Stimulated activated naive B cell treated with anti-CD40 and anti-IgM and Interleukin-4, amounts not matched to agents 10 μg/mL and 1 μg/mL and 100 μg/mL, for 72 hours (primary cell): ENCODE measurements at regions not wholly inside any gene's neighbourhood (a gene's known extent, or its start where the extent isn't known, plus 50 kb on each side); places are given as distances from the start of the nearest gene placed in this dataset.
A peak's percentile ranks its signal among the peaks of the same experiment; 100 is the strongest.
"Not testable (repeated sequence)": the region's sequence is repeated elsewhere in the genome, so short reads cannot be mapped to it uniquely, and the experiment has no call there.

ENCODE experiments used
- ATAC-seq, 2 donors: fragments of 150-1000 bp; cut with Tn5 transposase; replicated peaks; 2 replicates each; pipeline ENCODE4 v1.10.0; 2021; ENCODE audit warnings: moderate library complexity in 1 of 2
- DNase-seq: peaks from one replicate; pipeline ENCODE4 v3.0.0; 2021
- H3K27ac Mint-ChIP-seq: one replicate; pipeline ENCODE4 v1.8.0; 2022; ENCODE audit warnings: mild to moderate bottlenecking, mixed read lengths
- H3K27me3 Mint-ChIP-seq, 2 donors: one replicate each; pipeline ENCODE4 v1.8.0; 2022; ENCODE audit warnings: mixed read lengths in 2 of 2
- H3K36me3 Mint-ChIP-seq, 2 donors: one replicate each; pipeline ENCODE4 v1.8.0; 2022; ENCODE audit warnings: mixed read lengths in 2 of 2, mild to moderate bottlenecking in 1 of 2
- H3K4me1 Mint-ChIP-seq, 2 donors: one replicate each; pipeline ENCODE4 v1.8.0; 2022; ENCODE audit warnings: mixed read lengths in 2 of 2, mild to moderate bottlenecking in 1 of 2
- H3K4me3 Mint-ChIP-seq, 2 donors: one replicate each; pipeline ENCODE4 v1.8.0; 2022; ENCODE audit warnings: mild to moderate bottlenecking in 2 of 2, mixed read lengths in 2 of 2, moderate library complexity in 1 of 2
- H3K9me3 Mint-ChIP-seq, 2 donors: one replicate each; pipeline ENCODE4 v1.8.0; 2022; ENCODE audit warnings: mixed read lengths in 2 of 2, mild to moderate bottlenecking in 1 of 2

GRCh38 chr1:204760350-204760749 is 74.8 kb upstream of the LRRN2 start:
- no peaks in the 10 kb centered on the region for H3K36me3 Mint-ChIP-seq
- DNase-seq (no peak), ATAC-seq (no peak)
- peaks cover 19 to 25% of the 10 kb centered on the region in 2 donors for H3K27me3 Mint-ChIP-seq
- peaks cover 3 to 4% of the 10 kb centered on the region in 2 donors for H3K9me3 Mint-ChIP-seq
- no peak overlapping the region for H3K4me3 Mint-ChIP-seq
- H3K27ac Mint-ChIP-seq: peak overlapping the region; percentile 2
- H3K4me1 Mint-ChIP-seq: peaks cover 8 to 9% of the 10 kb centered on the region in 2 donors

- H3K36me3 Mint-ChIP-seq: no peaks in the 10 kb centered on the region
- ATAC-seq (no peak), DNase-seq (no peak)
- H3K4me1 Mint-ChIP-seq: peaks cover 8 to 9% of the 10 kb centered on the region in 2 donors
- peaks cover 22 to 25% of the 10 kb centered on the region in 2 donors for H3K27me3 Mint-ChIP-seq
- H3K4me3 Mint-ChIP-seq: no peak overlapping the region
- H3K27ac Mint-ChIP-seq: no peak overlapping the region
- peaks cover 3 to 4% of the 10 kb centered on the region in 2 donors for H3K9me3 Mint-ChIP-seq
Measured at GRCh38 chr1:204760757-204761156, 75.2 kb upstream of the LRRN2 start.

GRCh38 chr1:204763773-204764427 is 78.4 kb upstream of the LRRN2 start:
- DNase-seq: peak; percentile 77
- peaks cover 8 to 9% of the 10 kb centered on the region in 2 donors for H3K4me1 Mint-ChIP-seq
- ATAC-seq: peak; percentile 97 to 99
- H3K36me3 Mint-ChIP-seq: no peaks in the 10 kb centered on the region
- peaks cover 37 to 41% of the 10 kb centered on the region in 2 donors for H3K27me3 Mint-ChIP-seq
- peak overlapping the region; percentile 2 to 54 for H3K4me3 Mint-ChIP-seq
- peaks cover 3 to 4% of the 10 kb centered on the region in 2 donors for H3K9me3 Mint-ChIP-seq
- peak overlapping the region; percentile 61 for H3K27ac Mint-ChIP-seq

- peaks cover 53 to 60% of the 10 kb centered on the region in 2 donors for H3K27me3 Mint-ChIP-seq
- no peak overlapping the region for H3K27ac Mint-ChIP-seq
Measured at GRCh38 chr1:204769997-204770396, 84.5 kb upstream of the LRRN2 start.

GRCh38 chr1:204771358-204771757 is 85.8 kb upstream of the LRRN2 start:
- no peak overlapping the region for H3K4me3 Mint-ChIP-seq
- peaks cover 53 to 67% of the 10 kb centered on the region in 2 donors for H3K27me3 Mint-ChIP-seq
- no peaks in the 10 kb centered on the region for H3K4me1 Mint-ChIP-seq
- ATAC-seq: no peak
- H3K36me3 Mint-ChIP-seq: no peaks in the 10 kb centered on the region
- no peak overlapping the region for H3K27ac Mint-ChIP-seq
- DNase-seq: no peak
- H3K9me3 Mint-ChIP-seq: no peaks in the 10 kb centered on the region

More at GRCh38 chr1:204769997-204770396, 84.5 kb upstream of the LRRN2 start:
- ATAC-seq (no peak), DNase-seq (no peak)
- H3K4me3 Mint-ChIP-seq: no peak overlapping the region
- H3K4me1 Mint-ChIP-seq: no peaks in the 10 kb centered on the region
- H3K36me3 Mint-ChIP-seq: no peaks in the 10 kb centered on the region
- no peaks in the 10 kb centered on the region for H3K9me3 Mint-ChIP-seq

GRCh38 chr1:204773246-204773645 is 87.7 kb upstream of the LRRN2 start:
- Mint-ChIP-seq H3K27me3 (peaks cover 46 to 59% of the 10 kb centered on the region in 2 donors), H3K4me1 (no peaks in the 10 kb centered on the region), H3K9me3 (no peaks in the 10 kb centered on the region), H3K4me3 (no peak overlapping the region), H3K27ac (no peak overlapping the region), H3K36me3 (no peaks in the 10 kb centered on the region)
- no peak for DNase-seq
- ATAC-seq: no peak

GRCh38 chr1:204775546-204775945 is 90.0 kb upstream of the LRRN2 start:
- DNase-seq (no peak), ATAC-seq (no peak)
- Mint-ChIP-seq H3K9me3 (no peaks in the 10 kb centered on the region), H3K4me1 (no peaks in the 10 kb centered on the region), H3K27me3 (peaks cover 26 to 39% of the 10 kb centered on the region in 2 donors), H3K4me3 (no peak overlapping the region), H3K27ac (no peak overlapping the region), H3K36me3 (no peaks in the 10 kb centered on the region)

- no peaks in the 10 kb centered on the region for H3K36me3 Mint-ChIP-seq
Measured at GRCh38 chr1:204777591-204777990, 92.1 kb upstream of the LRRN2 start.

GRCh38 chr1:204780630-204781029 is 90.0 kb upstream of the NFASC start:
- DNase-seq (no peak), ATAC-seq (peak; percentile 19 to 60)
- Mint-ChIP-seq H3K4me1 (no peaks in the 10 kb centered on the region), H3K27me3 (peaks cover 18 to 24% of the 10 kb centered on the region in 2 donors), H3K27ac (no peak overlapping the region), H3K36me3 (no peaks in the 10 kb centered on the region), H3K9me3 (no peaks in the 10 kb centered on the region), H3K4me3 (no peak overlapping the region)

More at GRCh38 chr1:204777591-204777990, 92.1 kb upstream of the LRRN2 start:
- no peak overlapping the region for H3K27ac Mint-ChIP-seq
- no peaks in the 10 kb centered on the region for H3K9me3 Mint-ChIP-seq
- no peak for DNase-seq
- ATAC-seq: no peak
- peaks cover 22 to 38% of the 10 kb centered on the region in 2 donors for H3K27me3 Mint-ChIP-seq
- H3K4me3 Mint-ChIP-seq: no peak overlapping the region
- no peaks in the 10 kb centered on the region for H3K4me1 Mint-ChIP-seq

- Mint-ChIP-seq H3K36me3 (no peaks in the 10 kb centered on the region), H3K4me3 (no peak overlapping the region), H3K4me1 (no peaks in the 10 kb centered on the region), H3K9me3 (peaks cover 0 to 4% of the 10 kb centered on the region in 2 donors), H3K27ac (no peak overlapping the region), H3K27me3 (peaks cover 16 to 30% of the 10 kb centered on the region in 2 donors)
- no peak for ATAC-seq
- no peak for DNase-seq
Measured at GRCh38 chr1:204782118-204782700, 88.5 kb upstream of the NFASC start.

- H3K4me1 Mint-ChIP-seq, DNase-seq, H3K27ac Mint-ChIP-seq, H3K36me3 Mint-ChIP-seq, ATAC-seq, H3K4me3 Mint-ChIP-seq, H3K9me3 Mint-ChIP-seq: not testable (repeated sequence)
- peaks cover 27 to 47% of the 10 kb centered on the region in 2 donors for H3K27me3 Mint-ChIP-seq
Measured at GRCh38 chr1:204785023-204785422, 85.6 kb upstream of the NFASC start.

- H3K4me3 Mint-ChIP-seq: no peak overlapping the region
- H3K36me3 Mint-ChIP-seq: no peaks in the 10 kb centered on the region
- peaks cover 3 to 7% of the 10 kb centered on the region in 2 donors for H3K4me1 Mint-ChIP-seq
- peaks cover 0 to 4% of the 10 kb centered on the region in 2 donors for H3K9me3 Mint-ChIP-seq
- no peak overlapping the region for H3K27ac Mint-ChIP-seq
- DNase-seq: no peak
- no peak for ATAC-seq
- peaks cover 35 to 56% of the 10 kb centered on the region in 2 donors for H3K27me3 Mint-ChIP-seq
Measured at GRCh38 chr1:204788470-204788869, 82.2 kb upstream of the NFASC start.

GRCh38 chr1:204791453-204792353 is 79.0 kb upstream of the NFASC start:
- peak; percentile 53 for DNase-seq
- no peaks in the 10 kb centered on the region for H3K36me3 Mint-ChIP-seq
- H3K27me3 Mint-ChIP-seq: peaks cover 30 to 40% of the 10 kb centered on the region in 2 donors
- H3K27ac Mint-ChIP-seq: no peak overlapping the region
- peak; percentile 95 to 96 for ATAC-seq
- peaks cover 0 to 4% of the 10 kb centered on the region in 2 donors for H3K9me3 Mint-ChIP-seq
- H3K4me1 Mint-ChIP-seq: peaks cover 3 to 7% of the 10 kb centered on the region in 2 donors
- H3K4me3 Mint-ChIP-seq: no peak overlapping the region

GRCh38 chr1:204792354-204792692 is 78.3 kb upstream of the NFASC start:
- H3K4me1 Mint-ChIP-seq: peaks cover 3 to 7% of the 10 kb centered on the region in 2 donors
- H3K9me3 Mint-ChIP-seq: peaks cover under 1 to 2% of the 10 kb centered on the region in 2 donors
- H3K4me3 Mint-ChIP-seq: no peak overlapping the region
- no peak overlapping the region for H3K27ac Mint-ChIP-seq
- DNase-seq: no peak
- no peak for ATAC-seq
- H3K27me3 Mint-ChIP-seq: peaks cover 26 to 34% of the 10 kb centered on the region in 2 donors
- no peaks in the 10 kb centered on the region for H3K36me3 Mint-ChIP-seq
